ENCODE measurements at regions not wholly inside any gene's neighbourhood (a gene's known extent, or its start where the extent isn't known, plus 50 kb on each side); places are given as distances from the start of the nearest gene placed in this dataset.
A peak's percentile ranks its signal among the peaks of the same experiment; 100 is the strongest.
"Not testable (repeated sequence)": the region's sequence is repeated elsewhere in the genome, so short reads cannot be mapped to it uniquely, and the experiment has no call there.

DNA sequence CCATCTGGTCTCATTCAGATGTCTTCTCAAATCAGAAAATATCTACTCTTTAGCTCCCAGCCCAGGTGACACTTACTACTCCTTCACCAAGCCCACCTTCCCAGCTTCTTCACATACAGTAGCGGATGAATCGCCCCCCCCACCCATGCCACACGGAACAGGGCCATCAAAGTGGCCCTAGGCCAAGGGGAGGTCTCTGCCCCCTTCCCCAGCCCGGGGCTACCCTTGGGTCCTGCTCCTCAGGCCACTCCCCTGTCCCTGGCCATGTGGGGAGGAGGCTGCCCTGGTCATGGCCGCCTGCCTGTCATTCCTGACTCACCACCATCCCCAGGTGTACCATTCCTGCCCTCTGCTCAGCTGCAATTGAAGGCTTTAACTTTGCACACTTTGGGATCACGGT, 142.8 kb downstream of the NECTIN1 start:
- DNase-seq (ENCODE audit: low spot score) (no peak), ATAC-seq (no peak)
- intact Hi-C loops (cut with DNase I) = no loop called here

DNA sequence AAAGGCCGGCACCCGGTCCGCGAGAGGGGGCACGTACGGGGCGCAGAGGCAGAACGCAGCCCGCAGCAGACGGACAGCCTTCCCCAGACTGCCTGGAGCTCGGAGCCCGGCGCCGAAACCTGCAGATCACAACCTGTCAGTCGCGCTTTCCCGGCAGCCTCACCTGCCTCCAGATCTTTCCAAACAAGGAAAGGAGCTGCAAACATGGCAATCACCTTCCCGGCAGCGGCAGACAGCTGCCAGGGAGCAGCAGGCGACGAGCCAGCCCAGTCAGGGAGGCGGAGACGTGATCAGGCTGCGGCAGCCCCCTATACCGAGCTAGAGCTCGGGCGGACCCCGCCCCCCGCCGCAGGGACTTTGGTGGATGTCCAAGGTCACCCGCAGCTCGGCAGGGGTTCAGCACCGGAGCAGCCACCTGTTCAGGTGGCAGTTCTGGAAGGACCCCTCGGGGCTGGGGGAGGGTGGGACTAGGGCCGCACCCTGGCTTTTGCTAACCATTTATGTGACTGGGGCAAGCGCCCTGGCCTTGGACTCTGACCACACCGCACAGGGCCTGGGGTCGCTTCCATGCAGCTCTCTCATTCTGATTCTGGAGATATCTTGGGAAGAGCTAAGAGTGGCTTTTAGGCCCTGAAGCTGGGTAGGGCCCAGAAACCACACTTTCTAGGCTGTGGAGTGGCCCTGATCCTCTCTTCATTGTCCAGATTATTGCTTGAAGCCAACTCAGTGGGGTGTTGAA, 143.8 kb downstream of the NECTIN1 start:
- ATAC-seq = peak; percentile 38
- no peak for DNase-seq (ENCODE audit: low spot score)
- intact Hi-C loops (cut with DNase I) = no loop called here

DNA sequence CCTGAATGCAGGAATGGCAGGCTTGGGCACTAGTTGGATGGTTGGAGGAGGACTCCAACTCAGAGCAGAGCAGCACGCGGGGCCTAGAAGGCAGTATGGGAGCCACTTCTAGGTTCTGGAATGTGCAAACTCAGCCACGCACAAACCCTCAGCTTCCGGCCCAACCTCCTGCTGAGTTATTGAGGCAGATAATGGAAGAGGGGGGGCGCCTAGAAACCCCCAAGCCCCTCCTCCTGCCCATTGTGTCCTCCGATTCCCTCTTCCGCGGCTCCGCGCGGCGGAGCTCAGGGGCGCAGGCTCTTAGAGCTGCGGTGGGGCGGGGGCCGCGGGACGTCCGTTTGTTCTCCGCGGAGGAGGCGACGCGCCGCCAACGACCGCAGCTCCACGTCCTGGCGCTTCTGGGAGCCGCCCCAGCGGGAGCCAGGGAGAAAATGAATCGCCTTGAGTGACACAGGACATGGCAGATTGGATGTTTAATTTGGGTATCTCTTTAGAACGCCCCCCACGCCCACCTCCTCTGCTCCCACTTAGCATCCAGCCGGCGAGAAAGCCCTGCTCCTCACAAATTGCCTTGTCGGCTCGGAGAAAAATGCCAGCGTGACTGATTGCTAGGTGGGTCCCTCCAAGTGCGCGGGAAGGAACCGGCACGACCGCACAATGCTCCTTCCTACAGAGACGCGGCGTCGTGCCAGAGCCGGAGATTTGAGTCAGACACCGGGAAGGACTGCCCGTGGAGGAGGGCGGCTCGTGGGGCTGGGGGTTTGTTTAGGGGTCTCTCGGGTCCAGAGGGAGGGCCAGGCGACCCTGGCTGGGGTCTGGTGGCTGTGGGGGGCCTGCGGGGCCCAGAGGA, 144.6 kb downstream of the NECTIN1 start:
- DNase-seq (ENCODE audit: low spot score) (no peak), ATAC-seq (peak; percentile 67)
- intact Hi-C loops (cut with DNase I) = no loop called here

DNA sequence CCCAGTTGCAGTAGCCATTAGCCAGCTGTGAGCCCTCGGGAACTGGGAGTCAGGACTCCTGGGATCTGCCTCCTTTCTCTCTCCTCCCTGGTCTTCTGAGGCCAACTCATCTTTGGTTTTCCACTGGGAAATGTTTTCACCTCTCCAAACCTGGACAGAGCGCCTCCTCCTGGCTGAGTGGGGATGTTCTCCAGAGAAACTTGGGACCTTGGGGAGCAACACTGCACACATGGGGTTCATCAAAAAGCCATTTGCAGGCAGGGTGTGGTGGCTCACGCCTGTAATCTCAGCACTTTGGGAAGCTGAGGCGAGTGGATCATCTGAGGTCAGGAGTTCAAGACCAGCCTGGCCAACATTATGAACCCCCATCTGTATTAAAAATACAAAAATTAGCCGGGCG, 145.4 kb downstream of the NECTIN1 start:
- intact Hi-C loops (cut with DNase I) = no loop called here
- DNase-seq (ENCODE audit: low spot score) = no peak
- ATAC-seq = no peak

DNA sequence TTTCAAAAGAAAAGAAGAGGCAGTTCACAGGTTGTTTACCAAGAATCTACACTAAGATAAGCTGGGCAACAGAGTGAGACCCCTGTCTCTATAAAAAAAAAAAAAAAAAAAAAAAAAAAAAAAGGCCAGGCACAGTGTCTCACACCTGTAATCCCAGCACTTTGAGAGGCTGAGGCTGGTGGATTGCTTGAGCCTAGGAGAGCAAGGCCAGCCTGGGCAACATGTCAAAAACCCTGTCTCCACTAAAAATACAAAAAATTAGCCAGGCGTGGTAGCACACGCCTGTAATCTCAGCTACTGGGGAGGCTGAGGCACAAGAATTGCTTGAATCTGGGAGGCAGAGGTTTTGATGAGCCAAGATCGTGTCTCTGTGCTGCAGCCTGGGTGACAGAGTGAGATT, 147.6 kb downstream of the NECTIN1 start:
- intact Hi-C loops (cut with DNase I); DNase-seq (ENCODE audit: low spot score); ATAC-seq: not testable (repeated sequence)

DNA sequence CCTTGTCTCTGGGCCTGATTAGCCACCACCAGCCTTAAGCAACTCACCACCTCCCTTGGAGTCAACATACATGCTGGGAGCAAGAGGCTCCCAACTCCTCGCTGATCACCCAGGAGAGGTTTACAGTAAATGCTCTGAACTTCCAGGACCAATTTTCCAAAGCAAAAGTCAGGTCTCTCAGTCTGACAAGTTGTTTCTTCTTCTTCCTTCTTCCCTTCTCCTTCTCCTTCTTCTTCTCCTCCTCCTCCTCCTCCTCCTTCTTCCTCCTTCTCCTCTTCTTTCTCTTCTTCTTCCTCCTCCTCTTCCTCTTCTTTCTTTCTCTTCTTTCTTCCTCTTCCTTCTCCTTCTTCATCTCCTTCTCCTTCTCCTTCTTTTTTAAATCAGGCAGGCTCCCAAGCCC, 148.2 kb downstream of the NECTIN1 start:
- intact Hi-C loops (cut with DNase I) = no loop called here
- no peak for ATAC-seq
- no peak for DNase-seq (ENCODE audit: low spot score)

DNA sequence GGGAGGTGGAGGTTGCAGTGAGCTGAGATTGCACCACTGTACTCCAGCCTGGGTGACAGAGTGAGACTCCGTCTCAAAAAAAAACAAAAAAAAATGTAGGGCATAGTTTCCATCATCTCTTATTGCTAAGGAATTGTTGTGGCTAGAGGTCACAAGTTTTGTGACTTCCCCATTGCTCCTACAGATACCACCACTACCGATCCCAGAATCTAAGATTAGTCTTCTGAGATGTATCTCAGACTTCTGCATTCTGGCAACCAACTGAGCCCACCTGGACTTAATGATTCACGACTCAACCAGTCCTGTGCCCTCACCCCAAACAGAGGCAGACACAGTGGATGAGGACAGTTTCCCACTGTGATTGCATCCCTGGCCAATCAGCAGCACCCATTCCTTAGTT, 148.9 kb downstream of the NECTIN1 start:
- intact Hi-C loops (cut with DNase I) = no loop called here
- DNase-seq (ENCODE audit: low spot score) = no peak
- ATAC-seq = no peak

DNA sequence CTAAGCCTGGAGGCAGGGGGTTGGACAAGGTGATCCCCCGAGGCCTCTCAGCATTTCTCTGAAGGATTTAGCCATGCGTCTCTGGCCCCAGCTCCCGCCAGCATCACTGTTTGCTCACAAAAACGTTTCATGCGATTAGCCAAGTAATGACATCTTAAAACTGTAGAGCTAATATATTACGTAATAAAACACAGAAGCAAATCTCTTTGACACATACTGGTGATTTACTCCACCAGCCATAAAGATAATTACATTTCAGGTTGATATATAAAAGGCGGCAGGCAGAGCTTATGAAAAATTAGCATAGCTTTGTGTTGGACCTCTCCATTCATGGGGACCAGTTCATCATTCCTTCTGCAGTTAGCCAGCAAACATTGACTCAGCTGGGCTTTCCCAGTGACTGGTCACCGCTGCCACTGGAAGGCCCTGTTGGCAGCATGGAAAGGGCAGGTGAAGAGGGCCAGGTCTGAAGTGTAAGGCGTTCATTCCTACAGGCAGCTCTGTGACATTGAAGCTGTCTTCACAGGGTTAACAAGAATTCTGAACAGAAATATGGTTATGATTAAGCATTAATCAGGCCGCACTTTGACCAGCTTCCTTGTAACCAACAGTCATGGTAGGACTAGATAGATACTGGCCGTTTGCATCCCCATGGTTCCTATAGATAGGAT, 150.3 kb downstream of the NECTIN1 start:
- DNase-seq (ENCODE audit: low spot score) = no peak
- intact Hi-C loops (cut with DNase I) = no loop called here
- no peak for ATAC-seq

DNA sequence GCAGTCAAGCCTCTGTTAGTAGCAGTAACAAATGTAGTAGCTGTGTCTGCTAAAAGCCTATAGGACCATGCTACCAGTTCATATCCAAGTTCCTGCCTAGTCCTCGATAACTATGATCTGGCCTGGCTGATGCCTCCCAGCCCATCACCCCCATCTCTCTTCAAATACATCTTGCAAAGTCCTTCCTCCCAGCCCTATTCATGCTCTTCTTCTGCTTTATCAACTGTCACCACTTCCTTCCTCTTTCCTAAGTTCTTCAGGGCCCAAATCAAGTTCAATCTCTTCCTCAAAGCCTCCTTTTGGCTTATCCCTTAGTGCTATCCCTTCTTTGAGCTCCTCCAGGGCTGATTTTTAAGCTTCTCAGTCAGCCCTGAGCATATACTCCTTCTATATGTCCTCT, 150.9 kb upstream of the THY1 start:
- DNase-seq (ENCODE audit: low spot score) (no peak), ATAC-seq (no peak)
- intact Hi-C loops (cut with DNase I) = no loop called here

DNA sequence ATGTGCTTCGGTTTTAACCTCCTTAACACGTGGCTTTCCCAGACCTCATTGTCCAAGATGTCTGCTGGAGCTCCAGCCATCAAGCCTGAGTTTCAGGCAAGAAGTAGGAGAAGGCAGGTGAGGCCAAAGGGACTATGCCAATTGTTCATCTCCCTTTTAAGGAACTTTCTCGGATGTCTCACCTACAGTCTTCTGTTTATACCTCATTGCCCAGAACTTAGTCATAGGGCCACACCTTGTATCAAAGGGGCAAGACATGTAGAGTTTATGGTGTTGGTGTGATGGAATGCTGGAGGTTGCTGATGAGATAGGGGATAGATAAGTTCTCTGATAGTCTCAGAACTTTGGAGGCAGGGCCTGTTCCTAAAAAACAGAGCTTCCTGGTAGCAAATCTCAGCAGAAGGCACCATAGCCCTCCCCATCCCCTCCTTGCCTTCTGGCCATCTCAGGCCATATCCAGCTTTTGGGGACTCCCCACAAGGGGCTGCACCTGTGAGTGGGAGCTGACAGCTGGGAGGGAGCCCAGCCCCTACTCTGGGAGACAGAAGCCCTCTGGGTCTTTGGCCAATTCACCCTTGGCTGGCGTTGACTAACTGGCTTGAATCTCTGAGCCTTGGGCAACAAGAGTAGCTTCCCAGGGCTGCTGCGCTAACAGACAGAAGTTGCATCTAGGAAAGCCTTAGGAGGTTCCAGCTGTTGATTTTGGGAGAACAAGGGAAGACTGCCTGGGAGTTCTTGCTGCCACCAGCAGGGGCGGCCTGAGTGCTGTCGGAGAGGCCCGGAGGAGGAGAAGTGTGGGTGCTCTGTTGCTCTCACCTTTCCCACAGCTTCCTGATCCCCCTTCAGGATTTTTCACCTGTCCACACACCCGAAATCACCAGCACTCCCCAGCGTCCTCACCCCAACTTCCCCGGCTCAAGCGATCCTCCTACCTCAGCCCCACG, 149.8 kb upstream of the THY1 start:
- intact Hi-C loops (cut with DNase I) = no loop called here
- ATAC-seq (no peak), DNase-seq (ENCODE audit: low spot score) (no peak)

DNA sequence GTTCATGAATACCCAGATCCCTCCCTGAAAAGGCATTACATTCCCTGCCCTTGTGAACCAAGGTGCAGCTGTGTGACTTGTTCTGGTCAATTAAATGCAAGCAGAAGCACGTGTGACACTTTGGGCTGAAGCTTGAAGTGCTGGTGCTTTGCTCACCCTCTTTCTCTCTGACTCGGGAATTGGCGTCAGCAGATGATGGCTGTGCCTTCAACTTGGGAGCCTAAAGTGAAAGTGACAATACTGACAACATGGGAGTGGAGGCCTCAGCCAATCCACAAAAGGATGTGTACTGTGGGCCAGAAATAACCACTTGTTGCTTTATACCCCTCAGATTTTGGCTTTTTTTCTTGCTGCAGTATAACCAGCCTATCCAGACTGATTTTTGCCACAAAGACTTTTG, 148.3 kb upstream of the THY1 start:
- ATAC-seq (no peak), DNase-seq (ENCODE audit: low spot score) (no peak)
- intact Hi-C loops (cut with DNase I) = no loop called here

DNA sequence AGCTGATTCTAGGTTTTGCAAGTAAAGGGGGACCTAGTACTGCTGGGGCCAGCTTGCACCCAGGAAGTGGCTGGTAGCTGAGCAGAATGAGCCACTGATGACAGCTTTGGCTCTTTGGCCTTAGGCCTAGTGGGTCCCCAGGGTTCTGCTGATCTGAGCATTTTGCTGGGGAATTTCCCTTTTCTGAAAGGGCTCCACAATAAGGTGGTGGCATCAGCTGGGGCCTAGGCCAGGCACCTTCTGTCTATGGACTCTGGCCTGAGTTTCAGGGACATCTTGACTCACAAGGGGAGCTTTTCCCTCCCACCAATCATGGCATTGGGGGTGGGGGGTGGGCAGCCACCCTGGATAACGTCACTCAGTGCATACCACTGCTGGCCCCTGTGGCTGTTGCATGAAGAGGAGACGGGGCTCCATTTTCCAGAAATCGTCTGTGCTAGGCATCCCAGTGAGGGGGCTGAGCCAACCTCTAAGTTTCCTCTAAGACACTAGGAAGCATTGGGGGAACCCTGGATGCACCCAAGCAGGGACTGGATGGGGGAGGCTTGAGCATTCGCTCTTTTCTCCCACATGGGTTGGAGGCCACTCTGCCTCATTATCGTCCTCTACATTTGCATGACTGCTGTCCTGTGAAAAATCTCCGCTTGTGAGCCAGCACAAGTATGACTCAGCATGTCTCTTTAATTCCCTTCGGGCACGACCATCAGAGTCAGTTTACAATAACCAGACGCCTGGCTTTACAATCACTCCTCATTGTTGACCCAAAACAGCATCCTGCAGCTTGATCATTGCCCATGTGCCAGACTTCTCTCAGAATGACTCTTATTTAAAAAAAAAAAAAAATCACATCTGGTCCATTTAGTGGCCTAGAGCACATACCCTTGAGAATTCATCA, 145.0 kb upstream of the THY1 start:
- intact Hi-C loops (cut with DNase I) = no loop called here
- DNase-seq (ENCODE audit: low spot score) (no peak), ATAC-seq (peak; percentile 89)

DNA sequence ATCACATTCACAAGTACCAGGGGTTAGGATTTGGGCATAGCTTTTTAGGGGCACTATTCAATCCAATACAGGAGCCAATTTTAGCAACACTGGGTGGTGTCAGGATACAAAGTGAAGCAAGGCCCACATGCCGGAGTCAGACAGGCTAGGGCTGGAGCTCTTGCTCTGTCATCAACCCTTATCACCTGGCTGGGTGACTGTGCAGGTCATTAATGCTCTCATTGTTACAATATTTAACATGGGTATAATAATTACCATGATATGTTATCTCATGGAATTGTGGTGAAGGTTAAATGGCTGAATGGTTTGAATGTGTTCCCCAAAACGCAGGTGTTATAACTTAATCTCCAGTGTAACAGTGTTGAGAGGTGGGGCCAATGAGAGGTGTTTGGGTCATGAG, 143.3 kb upstream of the THY1 start:
- ATAC-seq (no peak), DNase-seq (ENCODE audit: low spot score) (no peak)
- intact Hi-C loops (cut with DNase I) = no loop called here

DNA sequence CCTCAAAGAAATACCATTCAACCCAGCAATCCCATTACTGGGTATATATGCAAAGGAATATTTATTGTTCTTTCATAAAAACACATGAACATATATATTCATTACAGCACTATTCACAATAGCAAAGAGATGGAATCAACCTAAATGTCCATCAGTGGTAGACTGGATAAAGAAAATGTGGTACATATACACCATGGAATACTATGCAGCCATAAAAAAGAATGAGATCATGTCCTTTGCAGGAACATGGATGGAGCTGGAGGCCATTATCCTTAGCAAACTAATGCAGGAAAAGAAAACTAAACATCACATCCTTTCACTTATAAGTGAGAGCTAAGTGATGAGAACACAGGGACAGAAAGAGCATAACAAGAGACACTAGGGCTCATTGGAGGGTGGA, 142.7 kb upstream of the THY1 start:
- DNase-seq (ENCODE audit: low spot score); intact Hi-C loops (cut with DNase I); ATAC-seq: not testable (repeated sequence)

DNA sequence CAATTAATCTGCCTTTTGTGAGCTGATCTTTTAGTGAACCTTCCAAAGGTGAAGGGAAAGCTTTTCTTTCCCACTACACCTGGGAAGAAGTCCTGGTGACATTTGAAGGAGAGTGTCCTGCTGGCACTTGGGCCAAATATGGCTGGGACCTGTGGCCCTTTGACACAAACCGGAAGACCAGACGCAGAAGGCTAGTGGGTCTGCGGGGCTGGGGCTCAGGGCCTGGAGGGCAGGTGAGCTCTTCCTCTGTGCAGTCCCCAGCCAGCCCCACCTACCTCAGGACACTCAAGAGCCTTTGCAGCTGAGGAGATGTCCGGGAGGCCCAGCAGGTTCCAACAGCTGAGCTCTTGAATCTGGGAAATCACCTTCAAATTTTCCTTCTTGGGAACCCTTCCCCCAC, 138.0 kb upstream of the THY1 start:
- DNase-seq (ENCODE audit: low spot score) (no peak), ATAC-seq (no peak)
- intact Hi-C loops (cut with DNase I) = no loop called here

DNA sequence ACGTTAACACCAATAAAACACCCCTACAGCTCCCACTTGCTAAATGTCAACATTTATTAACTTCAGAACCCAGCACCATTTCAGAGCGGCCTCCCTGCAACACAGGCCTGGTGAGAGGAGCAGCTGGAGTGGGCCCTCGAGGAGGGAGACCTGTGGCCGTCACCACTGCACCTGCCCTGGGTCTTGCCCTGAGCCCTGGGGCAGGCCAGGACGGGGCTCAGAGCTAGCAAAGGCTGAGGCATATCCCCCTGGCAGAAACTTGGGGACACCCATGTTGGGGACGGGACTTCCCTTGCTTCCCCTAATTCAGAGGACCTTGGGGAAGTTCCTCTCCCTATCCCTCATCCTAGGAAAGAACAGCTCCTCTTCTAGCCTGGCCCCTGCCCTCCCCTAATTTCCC, 137.3 kb upstream of the THY1 start:
- ATAC-seq (no peak), DNase-seq (ENCODE audit: low spot score) (no peak)
- intact Hi-C loops (cut with DNase I) = no loop called here

DNA sequence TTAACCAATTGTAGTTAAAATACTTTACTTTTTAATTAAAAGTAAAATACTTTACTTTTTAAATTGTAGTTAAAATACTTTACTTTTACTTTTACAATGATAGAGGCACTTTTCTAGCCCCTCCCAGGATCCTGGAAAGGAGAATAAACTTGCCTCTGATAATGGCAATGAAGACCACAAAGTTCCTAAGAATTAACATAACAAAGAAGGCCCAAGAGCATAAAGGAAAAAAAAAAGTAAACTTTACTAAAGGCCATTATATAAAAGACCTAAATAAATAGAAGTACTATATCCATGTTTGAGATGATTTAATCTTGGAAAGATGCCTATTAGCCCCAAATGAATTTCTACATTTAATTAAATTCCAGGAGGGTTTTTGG, 129.1 kb upstream of the THY1 start:
- ATAC-seq (no peak), DNase-seq (ENCODE audit: low spot score) (no peak)
- intact Hi-C loops (cut with DNase I) = no loop called here

DNA sequence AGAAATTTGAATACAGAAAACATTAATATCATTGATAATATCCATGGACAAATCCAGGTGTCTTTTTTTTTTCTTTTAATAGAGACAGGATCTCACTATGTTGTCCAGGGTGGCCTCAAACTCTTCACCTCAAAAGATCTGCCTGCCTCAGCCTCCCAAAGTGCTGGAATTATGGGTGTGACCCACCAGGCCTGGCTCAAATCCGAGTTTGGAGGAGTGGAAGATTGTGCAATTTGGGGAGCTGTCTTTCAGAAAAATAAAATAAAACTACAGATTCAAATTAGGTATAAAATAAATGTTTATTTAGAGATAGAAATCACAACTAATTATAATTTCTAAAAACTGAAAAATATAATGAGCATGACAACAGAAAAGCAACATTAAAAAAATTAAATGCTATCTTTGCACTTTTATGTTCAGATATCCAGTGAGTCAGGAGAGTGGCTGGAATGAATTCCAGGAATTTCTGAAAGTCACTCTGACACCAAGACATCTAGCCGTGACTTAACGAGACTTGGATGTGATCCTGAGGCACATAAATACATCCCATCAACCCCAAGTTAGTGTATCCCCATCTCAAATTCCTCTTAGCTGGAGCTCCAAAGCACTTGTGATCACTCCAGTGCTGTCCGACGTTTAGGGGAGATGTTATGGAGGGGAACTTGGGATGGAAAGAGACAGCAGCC, 128.6 kb upstream of the THY1 start:
- DNase-seq (ENCODE audit: low spot score) (no peak), ATAC-seq (no peak)
- intact Hi-C loops (cut with DNase I) = no loop called here
